Dendritic cell treated with granulocyte-macrophage colony-stimulating factor and Interleukin-4, amounts not matched to agents 40 ng/mL and 50 ng/mL, for 4 days (primary cell): ENCODE measurements at regions not wholly inside any gene's neighbourhood (a gene's known extent, or its start where the extent isn't known, plus 50 kb on each side); places are given as distances from the start of the nearest gene placed in this dataset.

ENCODE experiments used
- H3K27ac Mint-ChIP-seq: one replicate; pipeline ENCODE4 v1.8.0; 2022; ENCODE audit warnings: mild to moderate bottlenecking, mixed read lengths
- H3K27me3 Mint-ChIP-seq: one replicate; pipeline ENCODE4 v1.8.0; 2022; ENCODE audit warnings: mild to moderate bottlenecking, mixed read lengths
- H3K36me3 Mint-ChIP-seq: one replicate; pipeline ENCODE4 v1.8.0; 2022; ENCODE audit warnings: low read depth, mixed read lengths
- H3K4me1 Mint-ChIP-seq: one replicate; pipeline ENCODE4 v1.8.0; 2022; ENCODE audit warnings: low read depth, mixed read lengths
- H3K4me3 Mint-ChIP-seq: one replicate; pipeline ENCODE4 v1.8.0; 2022; ENCODE audit warnings: mild to moderate bottlenecking, moderate library complexity, mixed read lengths
- H3K9me3 Mint-ChIP-seq: one replicate; pipeline ENCODE4 v1.8.0; 2022; ENCODE audit warnings: mixed read lengths
- intact Hi-C: fragments of 100-400 bp; cut with micrococcal nuclease; formaldehyde crosslinking; loops from one replicate; pipeline ENCODE4 v1.15.0; 2022

DNA sequence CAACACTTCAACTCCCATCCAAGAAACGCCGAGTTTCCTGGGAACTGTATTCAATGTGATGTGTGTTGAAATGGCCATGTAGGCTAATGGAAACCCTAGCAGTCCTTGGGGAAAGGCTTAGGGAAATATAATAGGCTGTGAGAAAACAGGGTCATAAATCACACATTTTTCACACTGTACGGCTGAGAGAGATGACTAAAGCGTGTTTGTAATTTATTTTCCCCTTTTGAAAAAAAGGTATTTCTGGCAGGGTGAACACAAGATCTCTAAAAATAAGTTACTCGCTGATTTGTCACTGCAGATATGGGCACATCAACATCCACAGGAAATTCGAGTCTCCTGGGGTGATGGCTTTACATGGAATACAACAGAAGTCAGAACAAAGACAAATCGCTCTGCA, 109.6 kb upstream of the ST6GAL2 start:
- H3K27ac Mint-ChIP-seq, result no peak overlapping the region
- intact Hi-C loops, result no loop called here
- H3K27me3 Mint-ChIP-seq, result no peaks in the 10 kb centered on the region
- no peak overlapping the region for H3K4me3 Mint-ChIP-seq
- peaks cover 51% of the 10 kb centered on the region for H3K9me3 Mint-ChIP-seq
- no peaks in the 10 kb centered on the region for H3K4me1 Mint-ChIP-seq
- no peaks in the 10 kb centered on the region for H3K36me3 Mint-ChIP-seq

- Mint-ChIP-seq H3K4me1 (no peaks in the 10 kb centered on the region), H3K27ac (no peak overlapping the region), H3K4me3 (no peak overlapping the region), H3K9me3 (peaks cover 51% of the 10 kb centered on the region), H3K36me3 (no peaks in the 10 kb centered on the region), H3K27me3 (no peaks in the 10 kb centered on the region)
- intact Hi-C loops, result no loop called here
These were observed 110.3 kb upstream of the ST6GAL2 start for GRCh38 chr2:106996171-106996769.

- Mint-ChIP-seq H3K27ac (no peak overlapping the region), H3K27me3 (no peaks in the 10 kb centered on the region), H3K36me3 (no peaks in the 10 kb centered on the region), H3K4me1 (no peaks in the 10 kb centered on the region), H3K4me3 (no peak overlapping the region), H3K9me3 (peaks cover 51% of the 10 kb centered on the region)
- intact Hi-C loops, result no loop called here
These were observed 111.2 kb upstream of the ST6GAL2 start for GRCh38 chr2:106997204-106997603.

GRCh38 chr2:107001062-107001461, 115.1 kb upstream of the ST6GAL2 start:
- H3K4me1 Mint-ChIP-seq, result no peaks in the 10 kb centered on the region
- intact Hi-C loops, result no loop called here
- no peak overlapping the region for H3K27ac Mint-ChIP-seq
- no peaks in the 10 kb centered on the region for H3K27me3 Mint-ChIP-seq
- no peaks in the 10 kb centered on the region for H3K36me3 Mint-ChIP-seq
- H3K4me3 Mint-ChIP-seq, result no peak overlapping the region
- H3K9me3 Mint-ChIP-seq, result peaks cover 28% of the 10 kb centered on the region

GRCh38 chr2:107001551-107001950, 115.6 kb upstream of the ST6GAL2 start:
- H3K36me3 Mint-ChIP-seq, result no peaks in the 10 kb centered on the region
- H3K27ac Mint-ChIP-seq, result no peak overlapping the region
- no peaks in the 10 kb centered on the region for H3K4me1 Mint-ChIP-seq
- H3K9me3 Mint-ChIP-seq, result peaks cover 27% of the 10 kb centered on the region
- H3K27me3 Mint-ChIP-seq, result no peaks in the 10 kb centered on the region
- H3K4me3 Mint-ChIP-seq, result no peak overlapping the region
- intact Hi-C loops, result no loop called here

GRCh38 chr2:107001964-107002696, 116.2 kb upstream of the ST6GAL2 start:
- Mint-ChIP-seq H3K36me3 (no peaks in the 10 kb centered on the region), H3K27ac (no peak overlapping the region), H3K9me3 (peaks cover 30% of the 10 kb centered on the region), H3K4me3 (no peak overlapping the region), H3K27me3 (no peaks in the 10 kb centered on the region), H3K4me1 (no peaks in the 10 kb centered on the region)
- intact Hi-C loops, result no loop called here

GRCh38 chr2:107002735-107003134, 116.8 kb upstream of the ST6GAL2 start:
- Mint-ChIP-seq H3K27ac (no peak overlapping the region), H3K36me3 (no peaks in the 10 kb centered on the region), H3K27me3 (no peaks in the 10 kb centered on the region), H3K9me3 (peaks cover 24% of the 10 kb centered on the region), H3K4me1 (no peaks in the 10 kb centered on the region), H3K4me3 (no peak overlapping the region)
- intact Hi-C loops, result no loop called here

DNA sequence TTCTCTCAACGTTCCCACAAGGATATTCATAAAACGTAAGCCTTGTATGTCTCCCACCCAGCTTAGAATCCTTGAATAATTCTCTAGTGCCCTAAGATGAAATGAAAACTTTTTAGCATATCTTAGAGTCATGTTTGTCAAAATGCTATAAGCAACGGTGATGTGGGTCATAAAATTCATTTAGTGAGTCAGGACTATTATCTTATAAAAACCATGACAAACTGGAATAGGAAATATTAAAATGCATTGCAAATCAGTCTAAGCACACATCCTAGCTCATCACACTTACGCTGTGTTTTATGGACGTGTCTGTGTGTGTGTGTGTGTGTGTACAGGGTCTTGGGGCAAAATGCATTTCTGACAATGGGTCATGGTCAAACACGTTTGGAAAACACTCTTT, 119.9 kb upstream of the ST6GAL2 start:
- Mint-ChIP-seq H3K36me3 (no peaks in the 10 kb centered on the region), H3K4me1 (no peaks in the 10 kb centered on the region), H3K4me3 (no peak overlapping the region), H3K9me3 (peaks cover 9% of the 10 kb centered on the region), H3K27ac (no peak overlapping the region), H3K27me3 (no peaks in the 10 kb centered on the region)
- intact Hi-C loops, result no loop called here

DNA sequence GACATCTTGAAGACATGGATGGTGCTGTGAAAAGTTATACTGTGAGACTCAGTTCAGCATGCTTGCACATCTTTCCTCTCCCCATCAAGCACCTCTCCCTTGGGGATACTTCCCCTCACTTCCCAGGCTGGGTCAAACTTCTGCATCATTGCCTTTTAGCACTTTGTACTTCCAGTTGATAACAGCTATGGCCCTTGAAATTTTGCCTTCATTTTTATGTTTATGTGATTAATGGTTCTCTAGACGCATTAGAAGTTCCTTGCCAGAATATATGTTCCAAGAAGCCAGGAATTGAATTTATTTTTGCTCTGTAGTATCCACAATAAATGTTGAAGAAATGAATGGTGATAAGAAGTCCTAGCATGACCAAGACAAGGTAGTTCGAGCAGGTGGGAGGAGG, 120.9 kb upstream of the ST6GAL2 start:
- intact Hi-C loops, result no loop called here
- Mint-ChIP-seq H3K9me3 (peaks cover 9% of the 10 kb centered on the region), H3K4me1 (no peaks in the 10 kb centered on the region), H3K27ac (no peak overlapping the region), H3K4me3 (no peak overlapping the region), H3K27me3 (no peaks in the 10 kb centered on the region), H3K36me3 (no peaks in the 10 kb centered on the region)

DNA sequence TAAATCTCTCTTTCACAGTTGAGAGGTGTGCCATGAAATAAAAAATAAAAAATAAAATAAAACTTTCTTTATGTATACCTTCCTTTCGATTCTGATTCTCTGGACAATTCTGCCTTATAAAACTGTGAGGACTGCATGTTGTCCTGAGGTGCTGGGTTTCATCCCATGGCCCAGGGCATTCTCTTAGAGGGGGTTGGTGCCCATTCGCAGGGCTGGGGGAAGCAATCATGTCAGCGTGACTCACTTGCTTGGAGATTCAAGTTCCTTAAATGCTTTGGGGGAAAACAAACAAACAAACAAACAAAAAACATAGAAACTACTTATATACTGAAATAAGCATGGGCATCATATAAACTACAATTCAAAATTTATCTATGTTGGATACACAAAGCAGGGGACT, 122.0 kb upstream of the ST6GAL2 start:
- Mint-ChIP-seq H3K27ac (no peak overlapping the region), H3K9me3 (peaks cover 9% of the 10 kb centered on the region), H3K4me1 (no peaks in the 10 kb centered on the region), H3K27me3 (no peaks in the 10 kb centered on the region), H3K36me3 (no peaks in the 10 kb centered on the region), H3K4me3 (no peak overlapping the region)
- intact Hi-C loops, result no loop called here

GRCh38 chr2:107008843-107009242, 122.9 kb upstream of the ST6GAL2 start:
- Mint-ChIP-seq H3K27me3 (no peaks in the 10 kb centered on the region), H3K4me3 (no peak overlapping the region), H3K36me3 (no peaks in the 10 kb centered on the region), H3K27ac (no peak overlapping the region), H3K4me1 (no peaks in the 10 kb centered on the region), H3K9me3 (peaks cover 9% of the 10 kb centered on the region)
- intact Hi-C loops, result no loop called here

- H3K4me1 Mint-ChIP-seq, result no peaks in the 10 kb centered on the region
- H3K4me3 Mint-ChIP-seq, result no peak overlapping the region
- no peak overlapping the region for H3K27ac Mint-ChIP-seq
- H3K36me3 Mint-ChIP-seq, result no peaks in the 10 kb centered on the region
- no peaks in the 10 kb centered on the region for H3K27me3 Mint-ChIP-seq
- intact Hi-C loops, result no loop called here
- H3K9me3 Mint-ChIP-seq, result peaks cover 9% of the 10 kb centered on the region
These were observed 123.3 kb upstream of the ST6GAL2 start for GRCh38 chr2:107009275-107009674.

GRCh38 chr2:107012714-107013306, 126.8 kb upstream of the ST6GAL2 start:
- Mint-ChIP-seq H3K27me3 (no peaks in the 10 kb centered on the region), H3K4me1 (no peaks in the 10 kb centered on the region), H3K4me3 (no peak overlapping the region), H3K36me3 (no peaks in the 10 kb centered on the region), H3K9me3 (no peaks in the 10 kb centered on the region), H3K27ac (no peak overlapping the region)
- intact Hi-C loops, result no loop called here

DNA sequence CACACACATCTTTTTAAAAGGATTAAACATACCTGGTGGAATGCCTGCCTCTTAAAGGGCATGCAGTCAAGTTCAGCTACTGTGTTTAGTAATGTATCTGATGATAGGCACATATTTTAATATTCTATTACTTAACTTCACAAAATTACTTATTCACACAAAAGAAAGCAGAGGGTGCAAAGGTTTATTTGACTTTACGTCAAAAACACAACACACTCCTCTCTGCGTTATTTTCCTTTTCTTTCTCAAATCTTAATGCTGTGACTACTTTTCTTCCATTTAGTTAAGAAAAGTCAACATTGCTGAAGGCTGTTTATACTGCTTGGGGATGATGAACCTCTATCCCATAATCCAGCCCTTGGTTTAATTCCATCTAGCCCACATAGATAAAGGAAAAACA, 127.9 kb upstream of the ST6GAL2 start:
- Mint-ChIP-seq H3K4me1 (no peaks in the 10 kb centered on the region), H3K4me3 (no peak overlapping the region), H3K36me3 (no peaks in the 10 kb centered on the region), H3K27me3 (no peaks in the 10 kb centered on the region), H3K9me3 (no peaks in the 10 kb centered on the region), H3K27ac (no peak overlapping the region)
- intact Hi-C loops, result no loop called here

- Mint-ChIP-seq H3K4me3 (no peak overlapping the region), H3K27ac (no peak overlapping the region), H3K27me3 (no peaks in the 10 kb centered on the region), H3K36me3 (no peaks in the 10 kb centered on the region), H3K4me1 (no peaks in the 10 kb centered on the region), H3K9me3 (peaks cover 6% of the 10 kb centered on the region)
- intact Hi-C loops, result no loop called here
These were observed 132.4 kb upstream of the ST6GAL2 start for GRCh38 chr2:107018366-107018765.
